ENCODE measurements at regions not wholly inside any gene's neighbourhood (a gene's known extent, or its start where the extent isn't known, plus 50 kb on each side); places are given as distances from the start of the nearest gene placed in this dataset.

DNA sequence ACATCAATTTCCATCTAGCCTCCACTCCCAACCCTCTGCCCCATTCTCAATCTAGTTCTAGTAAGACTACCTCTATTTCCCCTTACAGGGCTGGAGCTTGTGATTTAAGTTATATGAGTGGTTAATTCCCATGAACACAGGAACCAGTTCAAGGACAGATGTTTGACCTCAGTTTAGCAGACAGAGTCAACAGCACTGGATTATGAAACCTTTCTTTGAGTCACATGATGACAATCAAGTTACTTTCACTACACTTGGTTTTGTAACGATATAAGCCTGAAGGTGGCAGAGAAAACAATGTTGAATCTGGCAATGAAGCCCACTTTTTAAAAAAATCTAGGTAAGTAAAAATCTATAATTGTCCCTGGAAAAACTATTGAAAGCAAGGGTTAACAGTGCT, 1646.2 kb upstream of the FLRT2 start:
- TF ChIP-seq, protein P1, sequence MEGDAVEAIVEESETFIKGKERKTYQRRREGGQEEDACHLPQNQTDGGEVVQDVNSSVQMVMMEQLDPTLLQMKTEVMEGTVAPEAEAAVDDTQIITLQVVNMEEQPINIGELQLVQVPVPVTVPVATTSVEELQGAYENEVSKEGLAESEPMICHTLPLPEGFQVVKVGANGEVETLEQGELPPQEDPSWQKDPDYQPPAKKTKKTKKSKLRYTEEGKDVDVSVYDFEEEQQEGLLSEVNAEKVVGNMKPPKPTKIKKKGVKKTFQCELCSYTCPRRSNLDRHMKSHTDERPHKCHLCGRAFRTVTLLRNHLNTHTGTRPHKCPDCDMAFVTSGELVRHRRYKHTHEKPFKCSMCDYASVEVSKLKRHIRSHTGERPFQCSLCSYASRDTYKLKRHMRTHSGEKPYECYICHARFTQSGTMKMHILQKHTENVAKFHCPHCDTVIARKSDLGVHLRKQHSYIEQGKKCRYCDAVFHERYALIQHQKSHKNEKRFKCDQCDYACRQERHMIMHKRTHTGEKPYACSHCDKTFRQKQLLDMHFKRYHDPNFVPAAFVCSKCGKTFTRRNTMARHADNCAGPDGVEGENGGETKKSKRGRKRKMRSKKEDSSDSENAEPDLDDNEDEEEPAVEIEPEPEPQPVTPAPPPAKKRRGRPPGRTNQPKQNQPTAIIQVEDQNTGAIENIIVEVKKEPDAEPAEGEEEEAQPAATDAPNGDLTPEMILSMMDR (IDR thresholded peaks at IDR 0.05) = no peak
- TF ChIP-seq POLR2AphosphoS5 (IDR thresholded peaks at IDR 0.05; ENCODE audit: low read depth, low read length) (no peak), SIN3A (IDR thresholded peaks at IDR 0.05; ENCODE audit: borderline replicate concordance, insufficient read depth, low read depth, low read length) (no peak)
- TF ChIP-seq, protein P2, sequence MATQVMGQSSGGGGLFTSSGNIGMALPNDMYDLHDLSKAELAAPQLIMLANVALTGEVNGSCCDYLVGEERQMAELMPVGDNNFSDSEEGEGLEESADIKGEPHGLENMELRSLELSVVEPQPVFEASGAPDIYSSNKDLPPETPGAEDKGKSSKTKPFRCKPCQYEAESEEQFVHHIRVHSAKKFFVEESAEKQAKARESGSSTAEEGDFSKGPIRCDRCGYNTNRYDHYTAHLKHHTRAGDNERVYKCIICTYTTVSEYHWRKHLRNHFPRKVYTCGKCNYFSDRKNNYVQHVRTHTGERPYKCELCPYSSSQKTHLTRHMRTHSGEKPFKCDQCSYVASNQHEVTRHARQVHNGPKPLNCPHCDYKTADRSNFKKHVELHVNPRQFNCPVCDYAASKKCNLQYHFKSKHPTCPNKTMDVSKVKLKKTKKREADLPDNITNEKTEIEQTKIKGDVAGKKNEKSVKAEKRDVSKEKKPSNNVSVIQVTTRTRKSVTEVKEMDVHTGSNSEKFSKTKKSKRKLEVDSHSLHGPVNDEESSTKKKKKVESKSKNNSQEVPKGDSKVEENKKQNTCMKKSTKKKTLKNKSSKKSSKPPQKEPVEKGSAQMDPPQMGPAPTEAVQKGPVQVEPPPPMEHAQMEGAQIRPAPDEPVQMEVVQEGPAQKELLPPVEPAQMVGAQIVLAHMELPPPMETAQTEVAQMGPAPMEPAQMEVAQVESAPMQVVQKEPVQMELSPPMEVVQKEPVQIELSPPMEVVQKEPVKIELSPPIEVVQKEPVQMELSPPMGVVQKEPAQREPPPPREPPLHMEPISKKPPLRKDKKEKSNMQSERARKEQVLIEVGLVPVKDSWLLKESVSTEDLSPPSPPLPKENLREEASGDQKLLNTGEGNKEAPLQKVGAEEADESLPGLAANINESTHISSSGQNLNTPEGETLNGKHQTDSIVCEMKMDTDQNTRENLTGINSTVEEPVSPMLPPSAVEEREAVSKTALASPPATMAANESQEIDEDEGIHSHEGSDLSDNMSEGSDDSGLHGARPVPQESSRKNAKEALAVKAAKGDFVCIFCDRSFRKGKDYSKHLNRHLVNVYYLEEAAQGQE (IDR thresholded peaks at IDR 0.05; ENCODE audit: insufficient read depth in 1 of 2, low read depth in 2 of 2, low read length in 1 of 2) = no peak
